ENCODE measurements at regions not wholly inside any gene's neighbourhood (a gene's known extent, or its start where the extent isn't known, plus 50 kb on each side); places are given as distances from the start of the nearest gene placed in this dataset.

GRCh38 chr12:75974323-75975187 lies 57.0 kb downstream of the PHLDA1 start:
- DNase-seq: peak; percentile 96 to 98

GRCh38 chr12:75971253-75971652 lies 60.3 kb downstream of the PHLDA1 start:
- no peak for DNase-seq

- peak in 1 of 2 donors; percentile 19 for DNase-seq
These were observed 61.3 kb downstream of the PHLDA1 start for GRCh38 chr12:75970310-75970709.

- peak; percentile 88 to 89 for DNase-seq
These were observed 61.8 kb downstream of the PHLDA1 start for GRCh38 chr12:75969768-75970167.

GRCh38 chr12:75965661-75966060 lies 65.9 kb downstream of the PHLDA1 start:
- DNase-seq: no peak

GRCh38 chr12:75964150-75964549 lies 67.4 kb downstream of the PHLDA1 start:
- DNase-seq: peak; percentile 92 to 94

- no peak for DNase-seq
These were observed 69.7 kb downstream of the PHLDA1 start for GRCh38 chr12:75961878-75962277.

- DNase-seq: no peak
These were observed 70.5 kb downstream of the PHLDA1 start for GRCh38 chr12:75960954-75961661.

- no peak for DNase-seq
These were observed 71.3 kb downstream of the PHLDA1 start for GRCh38 chr12:75960086-75960910.

- DNase-seq: no peak
These were observed 72.1 kb downstream of the PHLDA1 start for GRCh38 chr12:75959506-75959905.

- DNase-seq: no peak
These were observed 72.5 kb downstream of the PHLDA1 start for GRCh38 chr12:75959060-75959459.

GRCh38 chr12:75955251-75955650 lies 76.3 kb downstream of the PHLDA1 start:
- no peak for DNase-seq

- DNase-seq: no peak
These were observed 76.8 kb downstream of the PHLDA1 start for GRCh38 chr12:75954749-75955148.

- no peak for DNase-seq
These were observed 77.5 kb downstream of the PHLDA1 start for GRCh38 chr12:75954041-75954440.

GRCh38 chr12:75953312-75953906 lies 78.2 kb downstream of the PHLDA1 start:
- peak in 1 of 2 donors; percentile 51 for DNase-seq

- DNase-seq: peak; percentile 32 to 51
These were observed 79.9 kb downstream of the PHLDA1 start for GRCh38 chr12:75951399-75952278.

GRCh38 chr12:75947156-75947723 lies 84.3 kb downstream of the PHLDA1 start:
- no peak for DNase-seq

GRCh38 chr12:75945581-75945980 lies 86.0 kb downstream of the PHLDA1 start:
- DNase-seq: no peak

GRCh38 chr12:75944905-75945432 lies 86.6 kb downstream of the PHLDA1 start:
- DNase-seq: no peak

GRCh38 chr12:75944097-75944904 lies 87.3 kb downstream of the PHLDA1 start:
- DNase-seq: peak; percentile 65 to 76

Measured in inflammatory macrophage (primary cell).